ENCODE measurements at regions not wholly inside any gene's neighbourhood (a gene's known extent, or its start where the extent isn't known, plus 50 kb on each side); places are given as distances from the start of the nearest gene placed in this dataset.

DNA sequence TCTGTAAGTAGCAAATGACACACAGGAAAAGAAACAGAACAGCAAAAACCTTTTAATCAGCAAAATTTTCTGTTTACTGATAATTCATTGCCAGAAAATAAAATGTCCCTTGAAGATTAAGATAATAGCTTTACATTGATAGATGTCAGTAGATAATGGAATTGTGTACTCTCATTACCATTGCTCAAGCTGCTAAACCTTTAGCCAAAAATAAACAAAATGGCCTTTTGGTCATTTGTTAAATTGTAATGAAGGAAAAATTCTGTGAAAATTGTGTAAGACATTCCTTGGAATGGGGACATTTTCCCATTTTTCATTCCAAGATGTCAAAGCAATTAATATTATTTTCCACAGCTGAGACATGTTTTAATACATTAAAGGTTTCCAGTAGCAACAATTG lies 189.8 kb downstream of the PLOD2 start:
- H3K27ac ChIP-seq (ENCODE audit: low read length): no peak overlapping the region
- no peaks in the 10 kb centered on the region for H3K4me1 ChIP-seq (ENCODE audit: control insufficient read depth, insufficient read depth, low read length)
- no peaks in the 10 kb centered on the region for H3K27me3 ChIP-seq (ENCODE audit: control insufficient read depth, insufficient read depth, low read length)
- H3K4me3 ChIP-seq (ENCODE audit: low read length): no peak overlapping the region
- H3K9me3 ChIP-seq (ENCODE audit: control insufficient read depth, low read depth, low read length): no peaks in the 10 kb centered on the region
- H3K36me3 ChIP-seq (ENCODE audit: control insufficient read depth, insufficient read depth, low read length): no peaks in the 10 kb centered on the region
- DNase-seq: no peak

DNA sequence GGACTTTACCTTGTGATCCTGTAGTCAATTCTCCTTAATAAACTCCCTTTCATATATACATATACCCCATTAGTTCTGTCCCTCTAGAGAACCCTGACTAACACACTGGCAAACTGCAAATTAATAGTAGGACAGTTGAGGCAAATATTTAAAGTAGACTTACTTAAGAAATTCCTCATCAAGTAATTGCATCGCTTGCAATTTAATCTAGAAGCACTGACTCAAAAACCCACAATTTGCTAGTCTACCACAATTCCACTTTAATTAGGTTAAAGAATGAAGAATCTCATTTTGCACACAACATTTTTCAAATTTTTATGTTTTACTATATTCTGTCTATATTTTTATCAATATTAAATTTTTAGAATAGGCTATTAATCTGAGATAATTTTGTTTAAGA lies 188.1 kb downstream of the PLOD2 start:
- no peak for DNase-seq
- Histone ChIP-seq H3K4me3 (ENCODE audit: low read length) (no peak overlapping the region), H3K4me1 (ENCODE audit: control insufficient read depth, insufficient read depth, low read length) (no peaks in the 10 kb centered on the region), H3K9me3 (ENCODE audit: control insufficient read depth, low read depth, low read length) (no peaks in the 10 kb centered on the region), H3K36me3 (ENCODE audit: control insufficient read depth, insufficient read depth, low read length) (no peaks in the 10 kb centered on the region), H3K27me3 (ENCODE audit: control insufficient read depth, insufficient read depth, low read length) (no peaks in the 10 kb centered on the region), H3K27ac (ENCODE audit: low read length) (no peak overlapping the region)
- 80% methylated on average over 1 of the region's 1 CpG for WGBS (ENCODE audit: insufficient coverage, low lambda C conversion rate)

GRCh38 chr3:145981056-145981455 lies 179.9 kb downstream of the PLOD2 start:
- Histone ChIP-seq H3K9me3 (ENCODE audit: control insufficient read depth, low read depth, low read length) (no peaks in the 10 kb centered on the region), H3K27ac (ENCODE audit: low read length) (no peak overlapping the region), H3K27me3 (ENCODE audit: control insufficient read depth, insufficient read depth, low read length) (no peaks in the 10 kb centered on the region), H3K36me3 (ENCODE audit: control insufficient read depth, insufficient read depth, low read length) (no peaks in the 10 kb centered on the region), H3K4me3 (ENCODE audit: low read length) (no peak overlapping the region), H3K4me1 (ENCODE audit: control insufficient read depth, insufficient read depth, low read length) (no peaks in the 10 kb centered on the region)
- DNase-seq: no peak
- WGBS (ENCODE audit: insufficient coverage, low lambda C conversion rate): no CpG with 5 or more reads among the region's 2 CpGs

GRCh38 chr3:145983101-145983500 lies 177.9 kb downstream of the PLOD2 start:
- Histone ChIP-seq H3K27me3 (ENCODE audit: control insufficient read depth, insufficient read depth, low read length) (no peaks in the 10 kb centered on the region), H3K9me3 (ENCODE audit: control insufficient read depth, low read depth, low read length) (no peaks in the 10 kb centered on the region), H3K36me3 (ENCODE audit: control insufficient read depth, insufficient read depth, low read length) (no peaks in the 10 kb centered on the region), H3K4me1 (ENCODE audit: control insufficient read depth, insufficient read depth, low read length) (no peaks in the 10 kb centered on the region), H3K27ac (ENCODE audit: low read length) (no peak overlapping the region), H3K4me3 (ENCODE audit: low read length) (no peak overlapping the region)
- DNase-seq: no peak
- WGBS (ENCODE audit: insufficient coverage, low lambda C conversion rate): no CpG with 5 or more reads among the region's 4 CpGs

Data from large intestine (tissue), 3 donors.